Activated CD8-positive, alpha-beta memory T cell treated with anti-CD3 and anti-CD28 coated beads, Interleukin-2, amount 50 U/mL, for 48 hours (primary cell): ENCODE measurements at regions not wholly inside any gene's neighbourhood (a gene's known extent, or its start where the extent isn't known, plus 50 kb on each side); places are given as distances from the start of the nearest gene placed in this dataset.
"Not testable (repeated sequence)": the region's sequence is repeated elsewhere in the genome, so short reads cannot be mapped to it uniquely, and the experiment has no call there.

Source experiments
- DNase-seq: peaks from one replicate; pipeline ENCODE4 v3.0.0-alpha.2; 2020

- no peak for DNase-seq
Measured at GRCh38 chr1:166701603-166702100, 137.6 kb upstream of the POGK start.

GRCh38 chr1:166703141-166703540 is 136.1 kb upstream of the POGK start:
- DNase-seq, result no peak

- DNase-seq, result no peak
Measured at GRCh38 chr1:166703726-166704462, 135.4 kb upstream of the POGK start.

- DNase-seq, result no peak
Measured at GRCh38 chr1:166705376-166706289, 133.6 kb upstream of the POGK start.

- DNase-seq, result no peak
Measured at GRCh38 chr1:166716620-166717019, 122.7 kb upstream of the POGK start.

- DNase-seq, result no peak
Measured at GRCh38 chr1:166721145-166721544, 118.1 kb upstream of the POGK start.

GRCh38 chr1:166730299-166730888 is 108.9 kb upstream of the POGK start:
- DNase-seq, result no peak

- no peak for DNase-seq
Measured at GRCh38 chr1:166738140-166738539, 101.1 kb upstream of the POGK start.

GRCh38 chr1:166738873-166739272 is 100.4 kb upstream of the POGK start:
- no peak for DNase-seq

GRCh38 chr1:166740668-166741276 is 98.5 kb upstream of the POGK start:
- DNase-seq, result no peak

- DNase-seq, result no peak
Measured at GRCh38 chr1:166763318-166763717, 76.0 kb upstream of the POGK start.

- no peak for DNase-seq
Measured at GRCh38 chr1:166766942-166767341, 72.3 kb upstream of the POGK start.

- not testable (repeated sequence) for DNase-seq
Measured at GRCh38 chr1:166784646-166785045, 54.6 kb upstream of the POGK start.

GRCh38 chr1:166785987-166786386 is 53.3 kb upstream of the POGK start:
- DNase-seq, result no peak

GRCh38 chr1:166789286-166789685 is 50.0 kb upstream of the POGK start:
- DNase-seq, result no peak
